H1 (cell line): ENCODE measurements at regions not wholly inside any gene's neighbourhood (a gene's known extent, or its start where the extent isn't known, plus 50 kb on each side); places are given as distances from the start of the nearest gene placed in this dataset.

Experiments used
- CBX5 ChIP-seq: fragments of 300-800, 300-1000 bp; sonication (generic); IDR thresholded peaks from 2 replicates; pipeline ENCODE4 v1.7.1; 2016; ENCODE audit warnings: antibody characterized with exemption, low read length, low read depth
- JUND ChIP-seq: IDR thresholded peaks from 2 replicates; pipeline ENCODE4 v1.6.1; 2011; ENCODE audit warnings: mild to moderate bottlenecking, improper control_type of control experiment, low read length
- MAFK ChIP-seq: IDR thresholded peaks from 2 replicates; pipeline ENCODE4 v1.6.1; 2012; ENCODE audit warnings: low read depth, mild to moderate bottlenecking, improper control_type of control experiment, low read length
- RAD21 ChIP-seq, 2 experiments: IDR thresholded peaks in 1 of 2; conservative IDR thresholded peaks in 1 of 2; 2 replicates each; pipeline ENCODE4 v1.6.1; 2011; ENCODE audit warnings: low read depth in 2 of 2, low read length in 2 of 2, improper control_type of control experiment in 1 of 2, inconsistent platforms in 1 of 2, mild to moderate bottlenecking in 1 of 2, moderate library complexity in 1 of 2
- USF2 ChIP-seq: IDR thresholded peaks from 2 replicates; pipeline ENCODE4 v1.6.1; 2011; ENCODE audit warnings: low read length, improper control_type of control experiment

- no peak for TF ChIP-seq RAD21 (IDR thresholded peaks at IDR 0.05 in 1 of 2, conservative IDR thresholded peaks at IDR 0.05 in 1 of 2; ENCODE audit: low read depth in 2 of 2, low read length in 2 of 2)
- TF ChIP-seq JUND: no peak
- TF ChIP-seq MAFK: no peak
- TF ChIP-seq USF2: no peak
- no peak for TF ChIP-seq CBX5
Measured at GRCh38 chr10:120327675-120328074, 129.4 kb upstream of the PLPP4 start (continued).
